HG03521 (cell line): ENCODE measurements at regions not wholly inside any gene's neighbourhood (a gene's known extent, or its start where the extent isn't known, plus 50 kb on each side); places are given as distances from the start of the nearest gene placed in this dataset.
"Not testable (repeated sequence)": the region's sequence is repeated elsewhere in the genome, so short reads cannot be mapped to it uniquely, and the experiment has no call there.

Source experiments
- ATAC-seq: cut with Tn5 transposase; IDR thresholded peaks from one replicate; pipeline ENCODE4 v1.9.1; 2021; ENCODE audit warnings: mild to moderate bottlenecking, moderate library complexity; ENCODE audit not compliant: unreplicated experiment

GRCh38 chr2:111315188-111315917, 194.6 kb downstream of the BCL2L11 start:
- ATAC-seq = not testable (repeated sequence)

GRCh38 chr2:111316221-111316741, 195.6 kb downstream of the BCL2L11 start:
- ATAC-seq = not testable (repeated sequence)

GRCh38 chr2:111316881-111317549, 196.3 kb downstream of the BCL2L11 start:
- ATAC-seq = not testable (repeated sequence)

- peak; percentile 46 for ATAC-seq
Observed at GRCh38 chr2:111319552-111319951, 198.8 kb downstream of the BCL2L11 start.

- not testable (repeated sequence) for ATAC-seq
Observed at GRCh38 chr2:111320264-111320663, 199.6 kb downstream of the BCL2L11 start.

- not testable (repeated sequence) for ATAC-seq
Observed at GRCh38 chr2:111320965-111321364, 200.3 kb downstream of the BCL2L11 start.

GRCh38 chr2:111323384-111323783, 202.7 kb downstream of the BCL2L11 start:
- not testable (repeated sequence) for ATAC-seq

- not testable (repeated sequence) for ATAC-seq
Observed at GRCh38 chr2:111327726-111328125, 207.0 kb downstream of the BCL2L11 start.

- not testable (repeated sequence) for ATAC-seq
Observed at GRCh38 chr2:111329309-111329708, 208.6 kb downstream of the BCL2L11 start.

- not testable (repeated sequence) for ATAC-seq
Observed at GRCh38 chr2:111331099-111331724, 210.5 kb downstream of the BCL2L11 start.

GRCh38 chr2:111335220-111335907, 214.7 kb downstream of the BCL2L11 start:
- not testable (repeated sequence) for ATAC-seq

GRCh38 chr2:111338474-111338873, 217.8 kb downstream of the BCL2L11 start:
- ATAC-seq = not testable (repeated sequence)

GRCh38 chr2:111339476-111339875, 218.8 kb downstream of the BCL2L11 start:
- not testable (repeated sequence) for ATAC-seq

- ATAC-seq = not testable (repeated sequence)
Observed at GRCh38 chr2:111344590-111344989, 223.9 kb downstream of the BCL2L11 start.

- ATAC-seq = not testable (repeated sequence)
Observed at GRCh38 chr2:111345439-111345838, 224.7 kb downstream of the BCL2L11 start.

- not testable (repeated sequence) for ATAC-seq
Observed at GRCh38 chr2:111346018-111346930, 225.6 kb downstream of the BCL2L11 start.

- ATAC-seq = not testable (repeated sequence)
Observed at GRCh38 chr2:111347695-111348094, 227.0 kb downstream of the BCL2L11 start.

GRCh38 chr2:111348316-111348715, 227.6 kb downstream of the BCL2L11 start:
- ATAC-seq = not testable (repeated sequence)

- ATAC-seq = not testable (repeated sequence)
Observed at GRCh38 chr2:111355022-111355817, 234.5 kb downstream of the BCL2L11 start.
